ENCODE measurements at regions not wholly inside any gene's neighbourhood (a gene's known extent, or its start where the extent isn't known, plus 50 kb on each side); places are given as distances from the start of the nearest gene placed in this dataset.

GRCh38 chr1:211183747-211184313, 49.9 kb upstream of the KCNH1 start (continued):
- no peak for TF ChIP-seq REST (IDR thresholded peaks at IDR 0.05; ENCODE audit: unreplicated experiment)
